ENCODE measurements at regions not wholly inside any gene's neighbourhood (a gene's known extent, or its start where the extent isn't known, plus 50 kb on each side); places are given as distances from the start of the nearest gene placed in this dataset.

- POLR2A ChIA-PET, result no interaction called here
- Mint-ChIP-seq H3K4me1 (ENCODE audit: insufficient read depth, unreplicated experiment) (no peaks in the 10 kb centered on the region), H3K4me3 (ENCODE audit: unreplicated experiment) (no peak overlapping the region), H3K27ac (ENCODE audit: low read depth, unreplicated experiment) (no peak overlapping the region), H3K9me3 (ENCODE audit: unreplicated experiment) (peaks cover 10% of the 10 kb centered on the region), H3K27me3 (ENCODE audit: insufficient read depth, unreplicated experiment) (no peaks in the 10 kb centered on the region), H3K36me3 (ENCODE audit: insufficient read depth, unreplicated experiment) (no peaks in the 10 kb centered on the region)
- CTCF ChIA-PET, result no interaction called here
- TF ChIP-seq CTCF (IDR thresholded peaks at IDR 0.05; ENCODE audit: unreplicated experiment), result no peak
- BruUV-seq (replicated peaks), result no TSS peak
- DNase-seq (ENCODE audit: unreplicated experiment), result no peak
- intact Hi-C loops (cut with micrococcal nuclease), result no loop called here
These were observed 69.6 kb upstream of the RASGEF1B start for GRCh38 chr4:81541161-81541945.

- BruUV-seq (replicated peaks), result no TSS peak
- no peak overlapping the region for H3K4me3 Mint-ChIP-seq (ENCODE audit: unreplicated experiment)
- intact Hi-C loops (cut with micrococcal nuclease), result no loop called here
- H3K36me3 Mint-ChIP-seq (ENCODE audit: insufficient read depth, unreplicated experiment), result no peaks in the 10 kb centered on the region
- TF ChIP-seq CTCF (IDR thresholded peaks at IDR 0.05; ENCODE audit: unreplicated experiment), result no peak
- ChIA-PET POLR2A (no interaction called here), CTCF (no interaction called here)
- no peak overlapping the region for H3K27ac Mint-ChIP-seq (ENCODE audit: low read depth, unreplicated experiment)
- no peaks in the 10 kb centered on the region for H3K27me3 Mint-ChIP-seq (ENCODE audit: insufficient read depth, unreplicated experiment)
- no peak for DNase-seq (ENCODE audit: unreplicated experiment)
- peaks cover 16% of the 10 kb centered on the region for H3K9me3 Mint-ChIP-seq (ENCODE audit: unreplicated experiment)
- no peaks in the 10 kb centered on the region for H3K4me1 Mint-ChIP-seq (ENCODE audit: insufficient read depth, unreplicated experiment)
These were observed 67.2 kb upstream of the RASGEF1B start for GRCh38 chr4:81538716-81539427.

- TF ChIP-seq CTCF (IDR thresholded peaks at IDR 0.05; ENCODE audit: unreplicated experiment), result no peak
- H3K4me3 Mint-ChIP-seq (ENCODE audit: unreplicated experiment), result no peak overlapping the region
- ChIA-PET POLR2A (interaction anchor here (0.6 to 0.7 kb wide), 3 partner anchors 89 to 1348 kb away, joined by 3 read pairs; no protein-coding TSS in a partner anchor), CTCF (interaction anchor here (0.6 kb wide), 1 partner anchor 225 kb away, joined by 3 read pairs; no protein-coding TSS in a partner anchor)
- no peak overlapping the region for H3K27ac Mint-ChIP-seq (ENCODE audit: low read depth, unreplicated experiment)
- BruUV-seq (replicated peaks), result no TSS peak
- H3K36me3 Mint-ChIP-seq (ENCODE audit: insufficient read depth, unreplicated experiment), result no peaks in the 10 kb centered on the region
- DNase-seq (ENCODE audit: unreplicated experiment), result no peak
- intact Hi-C loops (cut with micrococcal nuclease), result no loop called here
- H3K27me3 Mint-ChIP-seq (ENCODE audit: insufficient read depth, unreplicated experiment), result no peaks in the 10 kb centered on the region
- peaks cover 6% of the 10 kb centered on the region for H3K9me3 Mint-ChIP-seq (ENCODE audit: unreplicated experiment)
- H3K4me1 Mint-ChIP-seq (ENCODE audit: insufficient read depth, unreplicated experiment), result no peaks in the 10 kb centered on the region
These were observed 59.7 kb upstream of the RASGEF1B start for GRCh38 chr4:81531410-81531809.

GRCh38 chr4:81528979-81529378 is 57.3 kb upstream of the RASGEF1B start:
- BruUV-seq (replicated peaks), result no TSS peak
- no peaks in the 10 kb centered on the region for H3K36me3 Mint-ChIP-seq (ENCODE audit: insufficient read depth, unreplicated experiment)
- no peak for TF ChIP-seq CTCF (IDR thresholded peaks at IDR 0.05; ENCODE audit: unreplicated experiment)
- POLR2A ChIA-PET, result no interaction called here
- CTCF ChIA-PET, result interaction anchor here (0.6 kb wide), 1 partner anchor 89 kb away, joined by 3 read pairs; no protein-coding TSS in a partner anchor
- intact Hi-C loops (cut with micrococcal nuclease), result no loop called here
- no peak overlapping the region for H3K4me3 Mint-ChIP-seq (ENCODE audit: unreplicated experiment)
- no peaks in the 10 kb centered on the region for H3K4me1 Mint-ChIP-seq (ENCODE audit: insufficient read depth, unreplicated experiment)
- no peaks in the 10 kb centered on the region for H3K27me3 Mint-ChIP-seq (ENCODE audit: insufficient read depth, unreplicated experiment)
- H3K27ac Mint-ChIP-seq (ENCODE audit: low read depth, unreplicated experiment), result no peak overlapping the region
- DNase-seq (ENCODE audit: unreplicated experiment), result no peak
- H3K9me3 Mint-ChIP-seq (ENCODE audit: unreplicated experiment), result no peaks in the 10 kb centered on the region
